ENCODE measurements at regions not wholly inside any gene's neighbourhood (a gene's known extent, or its start where the extent isn't known, plus 50 kb on each side); places are given as distances from the start of the nearest gene placed in this dataset.

DNA sequence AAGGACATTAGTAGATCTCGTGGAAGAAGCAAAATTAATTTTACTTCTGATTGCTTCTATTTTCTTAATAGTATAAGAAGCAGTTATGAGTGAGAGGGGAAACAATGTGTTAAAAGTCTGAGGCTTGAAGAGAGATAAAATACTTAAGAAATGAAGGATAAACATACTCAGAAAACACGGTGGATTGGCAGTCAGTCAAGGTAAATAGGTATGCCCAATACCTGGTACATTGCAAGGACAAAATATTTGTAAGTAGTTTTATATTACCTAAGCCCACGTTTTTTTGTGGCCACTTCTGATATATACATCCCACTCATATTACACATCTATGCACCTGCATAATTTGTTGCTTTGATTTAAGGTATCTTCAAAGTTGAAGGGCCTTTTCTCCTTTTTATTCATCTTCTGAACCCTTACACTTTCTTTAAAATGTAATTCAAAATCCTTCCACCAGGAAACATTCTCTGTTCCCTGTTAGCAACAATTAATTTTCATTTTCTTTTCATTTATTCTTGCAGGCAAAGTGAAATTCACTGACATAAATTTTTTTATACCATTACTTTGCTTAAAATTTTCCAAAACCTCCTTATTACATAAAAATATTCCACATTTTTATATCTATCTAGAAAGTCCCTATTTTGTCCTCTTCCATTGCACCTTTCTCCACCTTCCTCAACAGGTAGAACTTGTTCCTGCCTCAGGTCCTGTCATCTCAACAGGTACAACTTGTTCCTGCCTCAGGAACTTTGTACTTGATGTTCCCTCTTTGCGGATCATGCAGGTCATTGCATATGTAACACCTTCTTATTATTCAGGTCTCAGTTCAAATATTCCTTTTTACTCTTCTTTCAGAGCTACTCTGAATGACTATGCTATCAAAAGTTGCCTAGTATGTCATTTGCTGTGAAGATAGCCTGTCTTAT is 755.7 kb upstream of the ALCAM start:
- H3K27ac ChIP-seq (ENCODE audit: low read depth, low read length, severe bottlenecking) = no peak overlapping the region
- no peaks in the 10 kb centered on the region for H3K4me1 ChIP-seq (ENCODE audit: control insufficient read depth, insufficient read depth, low read length, poor library complexity, severe bottlenecking)
- WGBS, 2 experiments (ENCODE audit: insufficient coverage in 2 of 2) = 79 to 94% methylated on average over 2 of the region's 4 CpGs
- H3K4me3 ChIP-seq (ENCODE audit: extremely low read depth, insufficient read depth, low read length, poor library complexity, severe bottlenecking) = no peak overlapping the region
- H3K9me3 ChIP-seq (ENCODE audit: control insufficient read depth, low read length) = peaks cover 4% of the 10 kb centered on the region
- H3K36me3 ChIP-seq (ENCODE audit: control insufficient read depth, insufficient read depth, low read length) = no peaks in the 10 kb centered on the region

- Histone ChIP-seq H3K4me1 (ENCODE audit: control insufficient read depth, insufficient read depth, low read length, poor library complexity, severe bottlenecking) (no peaks in the 10 kb centered on the region), H3K9me3 (ENCODE audit: control insufficient read depth, low read length) (peaks cover 4% of the 10 kb centered on the region), H3K36me3 (ENCODE audit: control insufficient read depth, insufficient read depth, low read length) (no peaks in the 10 kb centered on the region), H3K27ac (ENCODE audit: low read depth, low read length, severe bottlenecking) (no peak overlapping the region), H3K4me3 (ENCODE audit: extremely low read depth, insufficient read depth, low read length, poor library complexity, severe bottlenecking) (no peak overlapping the region)
Measured at GRCh38 chr3:104612218-104612617, 754.5 kb upstream of the ALCAM start.

DNA sequence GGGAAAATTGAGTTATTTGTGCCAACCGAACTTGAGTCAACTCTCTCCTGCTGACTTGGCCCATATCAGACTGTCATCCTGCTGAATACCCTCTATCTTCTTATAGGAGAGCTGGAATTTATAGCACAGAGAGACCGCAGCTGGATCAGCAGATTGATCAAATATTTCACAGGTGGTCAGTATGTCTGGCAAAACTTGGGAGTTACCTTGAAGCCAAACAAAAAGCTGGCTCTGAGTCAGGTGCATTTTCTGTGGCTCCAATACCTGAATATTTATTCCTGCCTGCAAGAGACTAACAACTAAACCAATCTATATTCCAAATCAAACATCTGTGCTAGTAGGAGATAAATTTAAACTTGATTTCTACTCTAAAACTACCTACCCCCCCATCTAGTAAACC is 752.1 kb upstream of the ALCAM start:
- no peaks in the 10 kb centered on the region for H3K4me1 ChIP-seq (ENCODE audit: control insufficient read depth, insufficient read depth, low read length, poor library complexity, severe bottlenecking)
- no peaks in the 10 kb centered on the region for H3K36me3 ChIP-seq (ENCODE audit: control insufficient read depth, insufficient read depth, low read length)
- 63 to 100% methylated on average over 1 of the region's 2 CpGs for WGBS, 2 experiments (ENCODE audit: insufficient coverage in 2 of 2)

GRCh38 chr3:104628185-104628789 is 738.4 kb upstream of the ALCAM start:
- H3K36me3 ChIP-seq (ENCODE audit: control insufficient read depth, insufficient read depth, low read length) = no peaks in the 10 kb centered on the region
- no peak overlapping the region for H3K27ac ChIP-seq (ENCODE audit: low read depth, low read length, severe bottlenecking)
- 81 to 86% methylated on average over 3 of the region's 6 CpGs for WGBS, 2 experiments (ENCODE audit: insufficient coverage in 2 of 2)
- H3K9me3 ChIP-seq (ENCODE audit: control insufficient read depth, low read length) = peaks cover 14% of the 10 kb centered on the region
- no peak overlapping the region for H3K4me3 ChIP-seq (ENCODE audit: extremely low read depth, insufficient read depth, low read length, poor library complexity, severe bottlenecking)
- H3K4me1 ChIP-seq (ENCODE audit: control insufficient read depth, insufficient read depth, low read length, poor library complexity, severe bottlenecking) = no peaks in the 10 kb centered on the region

More for the DNA sequence above, 752.1 kb upstream of the ALCAM start:
- Histone ChIP-seq H3K4me3 (ENCODE audit: extremely low read depth, insufficient read depth, low read length, poor library complexity, severe bottlenecking) (no peak overlapping the region), H3K27ac (ENCODE audit: low read depth, low read length, severe bottlenecking) (no peak overlapping the region), H3K9me3 (ENCODE audit: control insufficient read depth, low read length) (no peaks in the 10 kb centered on the region)

DNA sequence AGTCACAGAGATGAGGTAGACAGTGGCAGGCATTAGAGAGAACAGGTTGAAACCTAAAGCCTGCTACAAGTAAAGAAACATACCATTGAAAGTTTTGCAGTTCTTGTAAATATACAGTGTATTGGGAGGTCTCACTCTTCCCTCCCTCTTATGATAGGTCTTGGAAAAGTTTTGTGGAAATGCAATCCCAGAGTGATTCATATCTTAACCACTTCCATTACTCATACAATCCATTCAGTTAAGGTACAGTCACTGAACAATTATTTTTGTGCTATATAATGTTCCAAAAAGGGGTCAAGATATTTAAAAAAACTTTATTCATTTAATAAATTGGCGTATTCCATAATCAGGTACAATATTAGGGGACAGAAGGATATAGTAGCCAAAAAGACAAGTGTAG is 737.7 kb upstream of the ALCAM start:
- WGBS, 2 experiments (ENCODE audit: insufficient coverage in 2 of 2) = no CpG with 5 or more reads among the region's 1 CpG

DNA sequence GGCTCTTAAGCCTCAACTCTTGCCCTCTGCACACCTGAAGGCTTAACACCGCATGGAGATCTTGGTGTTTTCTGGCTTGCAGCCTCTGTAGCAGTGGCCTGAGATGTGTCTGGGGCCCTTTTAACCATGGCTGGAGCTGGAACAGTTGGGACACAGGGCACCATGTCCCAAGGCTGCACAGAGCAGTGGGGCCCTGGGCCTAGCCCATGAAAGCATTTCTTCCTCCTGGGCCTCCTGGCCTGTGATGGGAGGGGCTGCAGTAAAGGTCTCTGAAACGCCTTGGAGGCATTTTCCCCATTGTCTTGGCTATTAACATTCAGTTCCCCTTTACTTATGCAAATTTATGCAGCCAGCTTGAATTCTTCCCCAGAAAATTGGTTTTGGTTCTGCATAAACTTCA is 735.5 kb upstream of the ALCAM start:
- H3K27ac ChIP-seq (ENCODE audit: low read depth, low read length, severe bottlenecking) = no peak overlapping the region
- H3K36me3 ChIP-seq (ENCODE audit: control insufficient read depth, insufficient read depth, low read length) = no peaks in the 10 kb centered on the region
- H3K4me1 ChIP-seq (ENCODE audit: control insufficient read depth, insufficient read depth, low read length, poor library complexity, severe bottlenecking) = no peaks in the 10 kb centered on the region
- peaks cover 14% of the 10 kb centered on the region for H3K9me3 ChIP-seq (ENCODE audit: control insufficient read depth, low read length)
- H3K4me3 ChIP-seq (ENCODE audit: extremely low read depth, insufficient read depth, low read length, poor library complexity, severe bottlenecking) = no peak overlapping the region
- WGBS, 2 experiments (ENCODE audit: insufficient coverage in 2 of 2) = 100% methylated on average over 1 of the region's 2 CpGs; no CpG with 5 or more reads in 1 of the 2 experiments

More for the DNA sequence above, 737.7 kb upstream of the ALCAM start:
- Histone ChIP-seq H3K36me3 (ENCODE audit: control insufficient read depth, insufficient read depth, low read length) (no peaks in the 10 kb centered on the region), H3K4me1 (ENCODE audit: control insufficient read depth, insufficient read depth, low read length, poor library complexity, severe bottlenecking) (no peaks in the 10 kb centered on the region), H3K27ac (ENCODE audit: low read depth, low read length, severe bottlenecking) (no peak overlapping the region), H3K4me3 (ENCODE audit: extremely low read depth, insufficient read depth, low read length, poor library complexity, severe bottlenecking) (no peak overlapping the region), H3K9me3 (ENCODE audit: control insufficient read depth, low read length) (peaks cover 14% of the 10 kb centered on the region)

DNA sequence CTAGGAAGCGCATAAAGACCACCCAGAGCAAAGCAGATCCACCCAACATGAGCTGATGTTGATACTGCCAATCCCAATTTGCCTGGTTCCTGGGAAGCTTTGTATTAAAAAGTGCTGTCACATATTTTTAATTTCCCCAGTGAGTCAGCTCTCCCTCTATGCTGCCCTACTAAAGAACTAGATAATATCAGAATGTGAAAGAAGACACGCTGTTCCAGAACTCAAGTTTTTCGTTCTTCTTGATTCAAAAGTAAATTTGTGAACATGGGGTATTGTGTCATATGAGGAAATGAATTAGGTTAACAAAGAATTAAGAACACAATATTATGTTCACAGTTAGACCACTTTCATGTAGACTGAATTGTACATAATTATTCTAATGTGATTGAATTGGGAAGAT is 734.2 kb upstream of the ALCAM start:
- Histone ChIP-seq H3K4me3 (ENCODE audit: extremely low read depth, insufficient read depth, low read length, poor library complexity, severe bottlenecking) (no peak overlapping the region), H3K9me3 (ENCODE audit: control insufficient read depth, low read length) (peaks cover 14% of the 10 kb centered on the region), H3K4me1 (ENCODE audit: control insufficient read depth, insufficient read depth, low read length, poor library complexity, severe bottlenecking) (no peaks in the 10 kb centered on the region), H3K27ac (ENCODE audit: low read depth, low read length, severe bottlenecking) (no peak overlapping the region), H3K36me3 (ENCODE audit: control insufficient read depth, insufficient read depth, low read length) (no peaks in the 10 kb centered on the region)
- WGBS, 2 experiments (ENCODE audit: insufficient coverage in 2 of 2) = no CpG with 5 or more reads among the region's 3 CpGs

- Histone ChIP-seq H3K27ac (ENCODE audit: low read depth, low read length, severe bottlenecking) (no peak overlapping the region), H3K36me3 (ENCODE audit: control insufficient read depth, insufficient read depth, low read length) (no peaks in the 10 kb centered on the region), H3K9me3 (ENCODE audit: control insufficient read depth, low read length) (peaks cover 14% of the 10 kb centered on the region), H3K4me3 (ENCODE audit: extremely low read depth, insufficient read depth, low read length, poor library complexity, severe bottlenecking) (no peak overlapping the region), H3K4me1 (ENCODE audit: control insufficient read depth, insufficient read depth, low read length, poor library complexity, severe bottlenecking) (no peaks in the 10 kb centered on the region)
- no CpG with 5 or more reads among the region's 1 CpG for WGBS, 2 experiments (ENCODE audit: insufficient coverage in 2 of 2)
Measured at GRCh38 chr3:104632947-104633346, 733.8 kb upstream of the ALCAM start.

GRCh38 chr3:104635872-104636580 is 730.7 kb upstream of the ALCAM start:
- 71% methylated on average over 1 of the region's 4 CpGs for WGBS, 2 experiments (ENCODE audit: insufficient coverage in 2 of 2)
- peaks cover 9% of the 10 kb centered on the region for H3K9me3 ChIP-seq (ENCODE audit: control insufficient read depth, low read length)
- no peak overlapping the region for H3K27ac ChIP-seq (ENCODE audit: low read depth, low read length, severe bottlenecking)
- no peaks in the 10 kb centered on the region for H3K4me1 ChIP-seq (ENCODE audit: control insufficient read depth, insufficient read depth, low read length, poor library complexity, severe bottlenecking)
- H3K36me3 ChIP-seq (ENCODE audit: control insufficient read depth, insufficient read depth, low read length) = no peaks in the 10 kb centered on the region
- H3K4me3 ChIP-seq (ENCODE audit: extremely low read depth, insufficient read depth, low read length, poor library complexity, severe bottlenecking) = no peak overlapping the region

GRCh38 chr3:104642827-104643226 is 723.9 kb upstream of the ALCAM start:
- Histone ChIP-seq H3K27ac (ENCODE audit: low read depth, low read length, severe bottlenecking) (no peak overlapping the region), H3K36me3 (ENCODE audit: control insufficient read depth, insufficient read depth, low read length) (no peaks in the 10 kb centered on the region), H3K4me3 (ENCODE audit: extremely low read depth, insufficient read depth, low read length, poor library complexity, severe bottlenecking) (no peak overlapping the region), H3K9me3 (ENCODE audit: control insufficient read depth, low read length) (no peaks in the 10 kb centered on the region), H3K4me1 (ENCODE audit: control insufficient read depth, insufficient read depth, low read length, poor library complexity, severe bottlenecking) (no peaks in the 10 kb centered on the region)

DNA sequence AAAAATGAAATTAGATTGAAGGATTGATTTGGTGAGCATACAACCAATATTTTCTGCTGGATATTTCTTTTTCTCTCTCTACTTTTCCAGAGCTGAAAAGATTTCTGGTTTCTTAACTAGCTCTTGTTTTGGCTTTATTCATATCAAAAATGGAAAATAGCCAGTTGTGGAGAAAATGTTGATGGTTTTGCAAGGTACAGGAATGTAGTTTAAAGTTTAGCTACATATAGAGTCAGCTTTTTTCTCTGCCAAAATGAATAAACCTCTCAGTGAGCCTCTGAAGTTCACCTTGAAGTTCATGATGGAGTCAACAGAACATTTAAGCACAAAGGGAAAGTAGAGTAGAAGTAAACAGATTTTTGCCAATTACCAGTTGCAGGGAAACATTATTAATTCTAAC is 720.5 kb upstream of the ALCAM start:
- no peak overlapping the region for H3K27ac ChIP-seq (ENCODE audit: low read depth, low read length, severe bottlenecking)
- H3K4me1 ChIP-seq (ENCODE audit: control insufficient read depth, insufficient read depth, low read length, poor library complexity, severe bottlenecking) = no peaks in the 10 kb centered on the region
- H3K9me3 ChIP-seq (ENCODE audit: control insufficient read depth, low read length) = no peaks in the 10 kb centered on the region
- H3K36me3 ChIP-seq (ENCODE audit: control insufficient read depth, insufficient read depth, low read length) = no peaks in the 10 kb centered on the region
- no peak overlapping the region for H3K4me3 ChIP-seq (ENCODE audit: extremely low read depth, insufficient read depth, low read length, poor library complexity, severe bottlenecking)
